ENCODE measurements at regions not wholly inside any gene's neighbourhood (a gene's known extent, or its start where the extent isn't known, plus 50 kb on each side); places are given as distances from the start of the nearest gene placed in this dataset.

GRCh38 chr2:12212841-12213597 lies 466.6 kb downstream of the LPIN1 start:
- Histone ChIP-seq H3K9me3 (no peaks in the 10 kb centered on the region; the same call in 1 of the 2 replicates), H3K36me3 (no peaks in the 10 kb centered on the region), H3K27me3 (no peaks in the 10 kb centered on the region), H3K4me1 (peaks cover 3% of the 10 kb centered on the region; the same call in 1 of the 2 replicates), H3K4me3 (ENCODE audit: low read depth, low read length) (no peak overlapping the region)
- DNase-seq, result no peak
- TF ChIP-seq CTCF (IDR thresholded peaks at IDR 0.05; ENCODE audit: low read depth, low read length), result no peak

- 0 out of 2 replicates have a peak, but pooled peaks cover 3% of the 10 kb centered on the region for H3K4me1 ChIP-seq
- no peak overlapping the region for H3K4me3 ChIP-seq (ENCODE audit: low read depth, low read length)
- H3K27me3 ChIP-seq, result no peaks in the 10 kb centered on the region
- no peak for TF ChIP-seq CTCF (IDR thresholded peaks at IDR 0.05; ENCODE audit: low read depth, low read length)
- H3K36me3 ChIP-seq, result no peaks in the 10 kb centered on the region
- no peaks in the 10 kb centered on the region; the same call in 1 of the 2 replicates for H3K9me3 ChIP-seq
- DNase-seq, result no peak
Observed at GRCh38 chr2:12217175-12217574, 470.7 kb downstream of the LPIN1 start.

- H3K4me3 ChIP-seq (ENCODE audit: low read depth, low read length), result no peak overlapping the region
- H3K27me3 ChIP-seq, result no peaks in the 10 kb centered on the region
- no peak for DNase-seq
- no peak for TF ChIP-seq CTCF (IDR thresholded peaks at IDR 0.05; ENCODE audit: low read depth, low read length)
- H3K36me3 ChIP-seq, result no peaks in the 10 kb centered on the region
- H3K4me1 ChIP-seq, result no peaks in the 10 kb centered on the region
- H3K9me3 ChIP-seq, result peaks cover 4% of the 10 kb centered on the region
Observed at GRCh38 chr2:12219761-12220160, 473.3 kb downstream of the LPIN1 start.

GRCh38 chr2:12221584-12221983 lies 475.2 kb downstream of the LPIN1 start:
- DNase-seq, result no peak
- no peak overlapping the region for H3K4me3 ChIP-seq (ENCODE audit: low read depth, low read length)
- H3K4me1 ChIP-seq, result no peaks in the 10 kb centered on the region
- H3K36me3 ChIP-seq, result no peaks in the 10 kb centered on the region
- no peak for TF ChIP-seq CTCF (IDR thresholded peaks at IDR 0.05; ENCODE audit: low read depth, low read length)
- H3K9me3 ChIP-seq, result peaks cover 4% of the 10 kb centered on the region
- no peaks in the 10 kb centered on the region for H3K27me3 ChIP-seq

- H3K9me3 ChIP-seq, result peaks cover 4% of the 10 kb centered on the region
- H3K36me3 ChIP-seq, result no peaks in the 10 kb centered on the region
- DNase-seq, result no peak
- H3K4me1 ChIP-seq, result no peaks in the 10 kb centered on the region
- no peak for TF ChIP-seq CTCF (IDR thresholded peaks at IDR 0.05; ENCODE audit: low read depth, low read length)
- H3K4me3 ChIP-seq (ENCODE audit: low read depth, low read length), result no peak overlapping the region
- H3K27me3 ChIP-seq, result no peaks in the 10 kb centered on the region
Observed at GRCh38 chr2:12222554-12222953, 476.1 kb downstream of the LPIN1 start.

GRCh38 chr2:12223732-12224131 lies 477.3 kb downstream of the LPIN1 start:
- no peak for DNase-seq
- no peaks in the 10 kb centered on the region for H3K27me3 ChIP-seq
- no peak overlapping the region for H3K4me3 ChIP-seq (ENCODE audit: low read depth, low read length)
- no peak for TF ChIP-seq CTCF (IDR thresholded peaks at IDR 0.05; ENCODE audit: low read depth, low read length)
- H3K4me1 ChIP-seq, result no peaks in the 10 kb centered on the region
- peaks cover 4% of the 10 kb centered on the region for H3K9me3 ChIP-seq
- H3K36me3 ChIP-seq, result no peaks in the 10 kb centered on the region

All from BE2C (cell line).